GM19463 (cell line): ENCODE measurements at regions not wholly inside any gene's neighbourhood (a gene's known extent, or its start where the extent isn't known, plus 50 kb on each side); places are given as distances from the start of the nearest gene placed in this dataset.
"Not testable (repeated sequence)": the region's sequence is repeated elsewhere in the genome, so short reads cannot be mapped to it uniquely, and the experiment has no call there.

Source experiments
- ATAC-seq: cut with Tn5 transposase; IDR thresholded peaks from one replicate; pipeline ENCODE4 v1.9.1; 2021; ENCODE audit warnings: mild to moderate bottlenecking, moderate library complexity; ENCODE audit not compliant: unreplicated experiment

DNA sequence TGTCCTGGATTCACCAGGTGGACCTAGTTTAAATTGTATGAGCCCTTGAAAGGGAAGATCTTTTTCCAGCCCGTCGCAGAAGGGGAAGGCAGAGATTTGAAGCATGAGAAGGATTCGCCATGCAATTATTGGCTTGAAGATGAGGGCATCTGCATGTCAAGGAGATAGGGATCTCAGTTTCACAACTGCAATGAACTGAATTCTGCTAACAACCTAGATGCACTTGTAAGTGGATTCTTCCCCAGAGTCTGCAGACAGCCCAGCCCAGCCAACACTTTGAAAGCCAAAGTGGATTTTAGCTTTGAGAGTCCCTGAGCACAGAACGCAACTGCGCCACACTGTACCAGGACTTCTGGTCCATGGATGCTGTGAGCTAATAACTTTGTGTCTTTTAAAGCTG lies 286.0 kb downstream of the TSN start:
- ATAC-seq, result no peak

DNA sequence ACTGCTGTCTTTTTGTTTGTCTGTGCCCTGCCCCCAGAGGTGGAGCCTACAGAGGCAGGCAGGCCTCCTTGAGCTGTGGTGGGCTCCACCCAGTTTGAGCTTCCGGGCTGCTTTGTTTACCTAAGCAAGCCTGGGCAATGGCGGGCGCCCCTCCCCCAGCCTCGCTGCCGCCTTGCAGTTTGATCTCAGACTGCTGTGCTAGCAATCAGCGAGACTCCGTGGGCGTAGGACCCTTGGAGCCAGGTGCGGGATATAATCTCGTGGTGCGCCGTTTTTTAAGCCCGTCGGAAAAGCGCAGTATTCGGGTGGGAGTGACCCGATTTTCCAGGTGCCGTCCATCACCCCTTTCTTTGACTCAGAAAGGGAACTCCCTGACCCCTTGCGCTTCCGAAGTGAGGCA lies 296.2 kb downstream of the TSN start:
- not testable (repeated sequence) for ATAC-seq

DNA sequence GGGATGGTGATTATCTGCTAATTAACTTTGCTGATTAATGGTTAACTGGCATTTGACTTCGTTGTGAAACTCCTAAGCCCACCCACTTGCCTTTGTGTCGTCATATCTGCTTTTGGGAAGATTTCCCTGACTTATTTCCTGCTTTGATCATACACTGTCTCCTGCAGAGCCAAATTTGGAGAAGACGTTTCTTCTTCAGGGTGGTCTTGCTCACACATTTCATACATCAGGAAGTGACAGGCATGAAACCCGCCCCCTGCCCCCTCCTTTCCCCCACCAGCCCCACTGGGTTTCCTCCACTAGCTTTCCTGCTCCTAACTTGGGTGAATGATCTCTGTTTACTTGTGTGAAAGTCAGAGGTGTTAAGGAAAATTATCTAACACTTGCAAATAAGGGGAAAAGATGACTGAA lies 300.1 kb downstream of the TSN start:
- ATAC-seq, result no peak

DNA sequence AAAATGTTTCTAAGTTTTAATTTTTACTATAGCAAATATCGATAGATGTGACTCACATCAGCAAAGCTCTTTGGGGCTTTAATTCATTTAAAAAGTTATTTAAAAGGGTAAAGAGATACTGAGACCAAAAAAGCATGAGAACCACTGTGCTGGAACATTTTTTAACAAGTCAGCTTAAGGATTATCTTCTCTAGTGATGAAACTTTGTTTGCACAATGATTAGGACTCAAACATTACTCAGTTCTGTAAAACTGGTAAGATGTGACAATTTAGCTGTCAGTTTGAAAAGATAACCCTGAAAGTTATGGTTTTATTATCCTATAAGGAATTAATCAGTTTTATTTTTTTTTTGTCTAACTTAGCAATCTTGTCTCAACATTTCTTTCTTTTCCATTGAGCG lies 301.4 kb downstream of the TSN start:
- ATAC-seq, result no peak

DNA sequence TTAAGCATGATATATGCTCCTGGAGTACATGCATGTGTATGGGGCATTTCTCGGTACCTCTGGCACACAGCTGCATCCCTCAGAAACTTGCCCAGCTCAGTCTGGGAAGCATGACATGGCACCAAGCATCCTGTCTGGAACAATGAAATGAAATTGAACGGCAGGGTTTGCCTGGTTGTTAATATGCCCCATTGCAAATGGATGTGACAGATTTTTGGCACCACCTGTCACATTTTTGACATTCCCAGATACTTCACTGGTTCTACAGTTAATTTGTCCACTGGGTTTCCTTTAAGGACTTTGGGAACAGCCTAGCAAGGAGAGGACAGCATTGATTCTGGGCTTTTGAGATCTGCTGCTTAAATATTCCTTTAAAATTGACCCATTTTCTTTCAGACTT lies 305.8 kb downstream of the TSN start:
- ATAC-seq, result no peak

DNA sequence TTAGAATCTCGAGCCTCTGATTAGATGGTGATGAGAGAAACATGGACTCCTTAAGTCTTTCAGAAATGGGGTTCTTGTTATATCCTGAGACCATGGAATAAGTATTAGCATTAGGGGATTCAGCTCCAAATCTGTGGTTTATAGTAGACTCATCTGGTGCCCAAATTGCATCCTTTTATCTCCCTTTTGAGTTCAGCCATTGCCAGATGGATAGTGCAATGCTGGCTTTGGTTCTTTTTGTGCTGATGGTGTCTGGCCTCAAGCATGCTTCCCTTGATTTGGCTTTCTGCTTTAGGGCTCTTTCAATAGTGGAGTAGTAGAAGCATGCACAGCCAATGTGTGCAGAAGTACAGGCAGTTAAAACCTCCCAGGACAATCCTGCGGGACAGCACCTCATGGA lies 306.4 kb downstream of the TSN start:
- no peak for ATAC-seq

DNA sequence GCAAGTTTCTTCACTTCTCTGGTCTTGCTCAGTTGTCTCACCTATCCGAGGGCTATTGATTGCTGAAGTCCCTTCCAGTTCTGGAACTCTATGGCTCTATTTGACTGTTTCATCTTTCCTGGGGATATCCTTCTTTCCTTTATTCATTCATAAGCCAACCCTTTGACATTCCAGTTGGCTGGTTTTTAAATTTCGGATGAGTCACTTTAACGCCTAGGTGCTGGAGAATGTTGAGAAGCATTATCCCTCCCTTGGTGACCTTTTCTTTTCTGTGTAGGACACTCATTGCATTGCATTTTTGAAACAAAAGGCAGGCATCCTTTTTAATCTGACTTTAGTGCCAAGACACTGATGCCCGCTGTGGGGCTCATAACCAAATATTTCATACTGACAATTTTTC lies 307.1 kb downstream of the TSN start:
- no peak for ATAC-seq

DNA sequence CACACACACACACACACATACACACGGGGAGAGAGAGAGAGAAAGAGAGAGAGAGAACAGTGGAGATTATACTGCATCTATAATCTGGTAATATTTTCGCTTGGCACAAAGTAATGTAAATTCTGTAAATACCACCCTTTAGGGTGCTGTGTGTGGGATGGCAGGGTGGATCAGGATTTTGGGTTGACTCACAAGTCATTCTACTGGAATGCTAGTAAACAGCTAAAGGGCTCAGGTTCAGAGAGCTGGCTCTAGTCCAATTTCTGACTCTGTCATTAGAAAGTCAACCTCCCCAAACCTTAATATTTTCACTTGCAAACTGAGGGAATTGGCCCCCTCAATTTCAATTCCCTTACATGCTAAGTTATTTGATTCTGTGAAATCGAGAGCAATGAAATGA lies 308.3 kb downstream of the TSN start:
- ATAC-seq, result no peak

DNA sequence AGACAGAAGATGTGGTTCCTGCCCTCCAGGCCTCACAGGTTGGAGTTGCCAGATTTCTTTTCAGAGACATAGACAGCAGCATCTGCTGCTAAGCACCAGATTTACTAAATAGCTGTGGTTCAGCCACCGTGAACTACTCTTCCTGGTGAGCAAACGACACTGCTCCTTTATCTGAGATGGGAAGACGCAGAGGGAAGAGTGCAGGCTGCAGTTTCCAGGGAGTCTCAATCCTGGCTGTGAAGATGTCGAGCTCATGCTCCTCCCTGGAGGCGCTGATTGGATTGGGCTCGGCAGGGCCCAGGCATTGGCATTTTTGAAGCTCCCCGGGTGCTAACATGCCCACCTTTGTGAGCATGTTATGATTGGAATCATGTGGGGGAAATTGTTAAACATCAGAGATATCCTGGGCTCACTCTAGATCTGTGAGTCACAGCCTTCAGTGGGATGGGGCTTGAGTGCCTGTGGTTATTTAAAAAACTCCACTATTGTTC lies 314.8 kb downstream of the TSN start:
- ATAC-seq, result no peak

DNA sequence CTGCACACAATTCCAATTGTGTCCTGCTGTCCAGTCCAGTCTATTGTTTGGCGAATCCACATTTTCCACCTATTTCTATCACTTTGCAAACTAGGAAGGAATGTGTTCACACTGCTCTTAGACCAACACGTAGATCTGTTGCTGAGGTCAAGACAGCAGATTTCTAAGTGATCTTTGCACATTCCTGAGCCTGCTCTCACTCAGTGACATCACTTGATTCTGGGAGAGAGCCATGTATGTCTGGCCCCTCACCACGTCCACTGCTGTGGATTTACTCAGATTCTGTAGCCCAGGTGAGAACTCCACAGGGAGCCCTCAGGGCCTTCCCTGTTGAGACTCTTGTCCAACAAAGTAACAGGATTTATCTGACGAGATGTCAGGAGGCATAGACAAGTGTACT lies 317.2 kb downstream of the TSN start:
- no peak for ATAC-seq

DNA sequence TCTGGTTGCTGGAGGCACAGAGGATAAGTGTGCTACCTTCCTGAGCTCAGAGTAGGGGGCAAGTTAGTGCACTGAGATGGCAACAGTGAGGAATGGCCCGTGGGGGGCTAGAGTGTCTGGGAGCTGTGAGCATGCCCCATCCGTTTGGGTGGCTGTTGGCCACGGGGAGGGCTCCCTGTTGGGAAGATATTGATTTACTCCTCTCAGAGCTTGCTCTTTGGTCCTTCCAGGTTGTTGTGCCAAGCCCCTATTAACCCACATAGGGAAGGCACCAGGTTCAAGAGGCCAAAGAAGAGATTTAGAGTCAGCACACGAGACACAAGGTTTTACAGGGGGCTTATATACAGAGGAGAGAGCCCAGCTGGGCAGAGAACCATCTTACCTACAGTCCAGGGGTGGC lies 318.8 kb downstream of the TSN start:
- ATAC-seq, result no peak

DNA sequence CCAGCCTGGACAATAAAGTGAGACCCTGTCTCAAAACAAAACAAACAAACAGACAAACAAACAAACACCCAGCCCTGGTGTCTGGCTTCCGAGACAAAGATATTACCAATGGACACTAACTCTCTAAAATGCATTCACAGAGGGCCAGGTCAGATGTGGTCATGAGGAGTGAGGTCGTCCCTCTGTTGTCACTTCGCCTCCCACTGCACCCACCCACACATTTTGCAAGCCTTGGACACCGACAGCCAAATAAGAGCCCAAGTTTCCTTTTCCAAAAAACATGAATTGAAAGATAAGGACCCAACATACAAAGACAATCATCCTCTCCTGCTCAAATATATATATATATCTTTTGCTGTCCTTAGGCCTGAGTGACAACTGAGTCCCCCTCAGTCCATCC lies 319.9 kb downstream of the TSN start:
- ATAC-seq, result no peak

DNA sequence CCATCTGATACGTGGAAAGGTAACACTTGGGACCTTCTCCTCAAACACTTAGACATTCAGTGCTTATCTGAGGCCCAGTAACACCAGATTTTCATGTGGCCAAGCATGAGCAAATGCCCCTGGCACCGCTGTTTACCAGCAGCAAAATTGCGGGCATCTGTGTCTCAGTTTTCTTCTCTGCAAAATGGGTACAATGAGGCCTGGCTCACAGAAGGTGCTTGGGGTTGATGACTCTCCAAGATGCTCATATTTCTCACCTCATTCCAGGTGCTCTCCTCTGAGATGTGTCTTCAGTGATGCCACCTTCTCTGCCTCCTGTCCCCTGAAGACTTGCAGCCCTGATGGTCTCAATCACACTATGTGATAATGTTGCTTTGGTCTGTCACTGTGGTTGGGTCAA lies 321.7 kb downstream of the TSN start:
- no peak for ATAC-seq

DNA sequence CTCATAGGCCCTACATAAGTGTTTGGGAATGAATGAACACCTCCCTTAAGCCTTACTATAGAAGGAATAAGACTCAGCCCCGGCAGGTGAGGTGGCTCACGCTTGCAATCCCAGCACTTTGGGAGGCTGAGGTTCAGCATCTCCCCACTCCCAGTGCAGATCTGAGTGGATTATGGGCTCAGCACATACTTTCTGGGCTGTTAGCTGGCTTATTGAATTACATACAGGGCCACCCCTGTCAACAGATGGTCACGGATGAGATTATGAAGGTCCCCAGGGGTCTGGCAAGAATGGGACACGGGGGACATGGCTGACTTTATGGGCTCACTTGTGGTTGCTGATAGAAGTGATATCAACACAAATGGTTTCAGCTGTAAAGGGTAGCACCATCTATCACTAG lies 322.3 kb downstream of the TSN start:
- no peak for ATAC-seq

DNA sequence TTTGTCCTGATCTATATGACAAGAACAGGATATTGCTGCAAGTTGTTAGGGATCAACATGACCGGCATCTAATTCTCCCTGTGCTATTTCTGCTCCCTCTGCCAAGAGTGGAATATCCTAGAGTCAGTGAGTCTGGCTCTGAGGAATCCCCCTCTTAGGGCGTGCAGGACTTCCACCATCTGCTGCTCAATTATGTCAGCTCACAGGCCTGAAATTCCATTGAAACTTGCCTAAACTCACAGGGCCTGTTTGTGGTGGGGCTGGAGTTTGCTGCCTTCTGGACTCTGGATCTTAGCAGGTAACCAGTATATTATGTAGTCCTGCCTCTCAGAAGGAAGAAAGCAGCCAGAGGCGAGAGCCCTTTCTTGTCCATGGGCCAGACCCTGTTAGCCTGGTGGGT lies 323.0 kb downstream of the TSN start:
- ATAC-seq, result no peak

DNA sequence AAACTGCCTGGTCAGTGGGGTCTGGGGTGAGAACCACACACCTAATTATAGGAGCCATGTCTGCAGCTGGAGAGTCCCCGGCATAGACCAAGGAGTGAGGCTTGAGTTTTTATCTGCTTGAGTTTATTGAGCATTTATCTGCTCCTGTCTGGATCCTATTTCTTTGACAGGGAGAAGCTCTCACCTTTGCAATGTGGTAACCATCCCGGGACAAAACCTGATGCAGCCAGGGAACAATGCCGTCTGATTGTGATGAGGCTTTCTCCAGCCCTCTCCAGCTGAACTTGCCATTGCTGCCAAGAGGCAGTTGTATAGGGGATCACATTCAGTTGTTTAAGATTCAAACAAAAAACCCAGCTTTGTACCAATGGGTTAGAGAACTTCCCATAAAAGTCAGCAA lies 324.4 kb downstream of the TSN start:
- ATAC-seq, result no peak

DNA sequence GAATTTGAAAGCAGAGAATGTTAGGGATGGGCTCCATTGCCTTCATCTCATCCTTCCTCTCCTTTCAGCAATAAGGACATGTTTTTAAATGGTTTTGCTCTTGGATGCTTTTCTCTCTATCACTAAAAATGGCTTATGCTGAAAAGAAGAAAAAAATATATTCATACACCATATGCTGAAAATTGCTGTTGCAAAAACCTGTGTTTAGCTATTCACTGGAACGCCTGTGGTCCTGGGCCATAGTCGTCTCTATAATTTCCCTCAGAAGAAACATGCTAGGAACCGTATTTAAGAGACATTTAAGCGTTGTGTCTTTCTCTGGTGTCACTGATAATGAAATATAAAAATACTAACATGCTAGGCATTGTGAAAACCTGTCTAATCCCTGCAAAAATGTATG lies 324.9 kb downstream of the TSN start:
- ATAC-seq, result no peak

DNA sequence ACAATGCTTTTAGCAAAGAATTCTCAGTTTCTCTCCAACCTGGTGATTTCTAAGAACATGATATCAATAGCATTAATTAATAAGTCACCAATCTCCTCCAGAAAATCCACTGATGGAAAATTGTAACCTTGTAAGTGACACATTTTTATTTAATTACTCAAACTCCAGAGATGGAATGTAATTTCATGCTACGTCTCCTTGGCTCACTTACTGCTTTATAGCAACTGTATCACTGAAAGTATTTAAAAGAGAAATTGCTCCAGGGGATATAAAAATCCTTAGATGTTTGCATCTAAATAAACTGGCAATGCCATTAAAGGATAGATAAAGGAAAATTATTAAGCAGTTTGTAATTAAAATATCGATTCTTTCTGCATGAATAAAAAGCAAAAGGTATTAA lies 325.4 kb downstream of the TSN start:
- no peak for ATAC-seq

DNA sequence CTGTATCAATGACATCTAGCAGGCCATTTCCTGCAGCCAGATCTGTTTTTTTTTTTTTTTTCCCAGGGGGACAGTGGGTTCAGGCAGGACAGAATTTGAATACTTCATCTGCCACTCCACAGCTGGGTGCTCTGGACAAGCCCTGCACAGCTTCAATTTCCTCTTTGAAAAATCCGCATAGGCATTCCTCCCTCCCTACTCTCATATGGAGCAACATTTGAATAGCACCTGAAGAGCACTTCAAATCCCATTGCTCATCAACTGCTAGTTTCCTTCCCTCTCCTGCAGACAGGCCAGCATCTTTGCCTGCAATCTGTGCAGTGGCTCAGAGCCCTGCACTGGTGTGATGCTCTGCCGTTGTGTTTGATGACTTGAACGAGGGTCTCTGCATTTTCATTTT lies 326.3 kb downstream of the TSN start:
- ATAC-seq, result no peak

DNA sequence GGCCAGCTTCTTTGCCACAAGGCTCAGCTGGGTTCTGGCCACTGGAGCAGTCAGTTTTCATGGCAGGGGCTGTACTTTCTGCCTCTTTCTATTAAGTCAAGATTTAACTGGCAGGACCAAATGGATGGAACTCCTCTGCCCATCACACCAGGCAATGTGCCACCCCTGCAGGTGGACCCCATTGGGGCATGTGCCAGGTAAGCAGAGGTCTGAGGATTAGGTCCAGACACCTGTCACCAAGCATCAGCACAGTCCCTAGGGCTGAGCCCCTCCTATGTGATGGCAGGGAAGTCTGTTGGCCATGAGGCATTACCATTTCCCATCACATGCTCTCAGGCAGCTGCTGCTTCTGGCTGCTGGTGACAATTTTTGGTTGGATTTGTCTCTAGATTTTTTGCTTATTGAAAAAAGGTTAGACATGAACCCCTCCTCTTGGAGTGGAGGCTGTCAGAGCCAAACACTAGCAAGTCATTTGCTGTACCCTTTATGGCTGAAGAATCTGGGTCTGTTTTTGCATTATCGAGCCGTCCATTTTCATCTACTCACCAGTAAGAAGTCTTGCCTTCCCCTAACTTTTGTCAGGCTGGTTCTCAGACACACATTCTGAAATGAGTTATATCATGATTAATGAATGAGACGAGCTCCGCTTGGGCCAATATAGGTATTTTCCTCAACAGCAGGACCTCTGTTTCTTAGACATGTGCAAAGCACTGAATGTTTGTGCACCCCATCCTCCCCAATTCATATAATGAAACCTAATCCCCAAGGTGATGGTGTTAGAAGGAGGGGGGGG lies 328.0 kb downstream of the TSN start:
- no peak for ATAC-seq

DNA sequence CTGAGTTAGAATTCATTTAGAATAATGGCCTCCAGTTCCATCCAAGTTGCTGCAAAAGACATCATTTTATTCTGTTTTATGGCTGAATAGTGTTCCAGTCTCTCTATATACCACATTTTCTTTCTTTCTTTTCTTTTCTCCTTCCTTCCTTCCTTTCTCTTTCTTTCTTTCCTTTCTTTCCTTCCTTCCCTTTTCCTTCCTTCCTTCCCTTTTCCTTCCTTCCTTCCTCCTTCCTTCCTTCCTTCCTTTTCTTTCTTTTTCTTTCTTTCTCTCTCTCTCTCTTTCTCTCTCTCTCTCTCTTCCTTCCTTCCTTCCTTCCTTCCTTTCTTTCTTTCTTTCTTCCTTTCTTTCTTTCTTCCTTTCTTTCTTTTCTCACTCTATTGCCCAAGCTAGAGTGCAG lies 330.2 kb downstream of the TSN start:
- not testable (repeated sequence) for ATAC-seq

DNA sequence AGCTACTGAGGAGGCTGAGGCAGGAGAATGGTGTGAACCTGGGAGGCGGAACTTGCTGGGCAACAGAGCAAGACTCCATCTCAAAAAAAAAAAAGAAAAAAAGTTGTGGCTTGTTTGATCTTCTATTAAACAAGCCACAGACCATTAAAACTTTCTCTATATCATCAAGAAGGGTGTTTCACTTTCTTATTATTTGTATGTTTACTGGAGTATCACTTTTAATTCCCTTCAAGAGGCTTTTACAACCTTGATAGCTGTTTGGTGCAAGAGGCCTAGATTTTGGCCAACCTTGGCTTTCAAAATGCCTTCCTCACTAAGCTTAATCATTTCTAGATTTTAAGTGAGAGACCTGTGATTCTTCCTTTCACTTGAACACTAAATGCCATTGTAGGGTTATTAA lies 339.1 kb downstream of the TSN start:
- peak; percentile 71 for ATAC-seq

DNA sequence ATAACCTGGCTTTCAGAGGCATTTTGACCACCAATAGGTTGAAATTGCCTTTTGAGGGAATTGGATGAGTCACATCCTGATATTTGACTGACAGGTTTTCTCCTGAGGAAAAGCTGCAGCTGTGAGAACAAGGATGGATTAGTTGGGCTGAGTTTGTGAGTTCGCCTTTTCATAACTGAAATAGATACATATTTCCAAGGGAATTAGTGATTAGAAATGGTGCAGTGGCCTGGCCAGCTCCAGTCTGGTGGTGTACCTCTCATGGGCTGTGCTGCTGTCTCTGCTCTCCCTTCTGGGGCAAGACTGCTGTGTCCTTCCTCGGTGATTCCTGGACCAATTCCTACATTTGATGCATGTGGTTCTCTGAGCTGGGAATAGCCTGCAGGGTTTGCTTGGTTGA lies 341.3 kb downstream of the TSN start:
- ATAC-seq, result no peak
